H9 (cell line): ENCODE measurements at regions not wholly inside any gene's neighbourhood (a gene's known extent, or its start where the extent isn't known, plus 50 kb on each side); places are given as distances from the start of the nearest gene placed in this dataset.

Source experiments
- DNase-seq: peaks from one replicate; pipeline ENCODE4 v3.0.0-alpha.2; 2017
- H2AFZ ChIP-seq: one replicate; pipeline ENCODE4 v1.6.1; 2013; ENCODE audit warnings: mild to moderate bottlenecking, low read length, control low read depth, moderate library complexity
- H2AK5ac ChIP-seq: 2 replicates; pipeline ENCODE4 v1.6.1; 2013; ENCODE audit warnings: low read length, control low read depth, mixed read lengths; ENCODE audit not compliant: insufficient read length
- H2BK120ac ChIP-seq: one replicate; pipeline ENCODE4 v1.6.1; 2013; ENCODE audit warnings: low read depth, mild to moderate bottlenecking, low read length, control low read depth, inconsistent platforms; ENCODE audit not compliant: poor library complexity, severe bottlenecking
- H2BK12ac ChIP-seq: 2 replicates; pipeline ENCODE4 v1.6.1; 2013; ENCODE audit warnings: low read length, control low read depth, mixed read lengths, low read depth; ENCODE audit not compliant: insufficient read length
- H2BK15ac ChIP-seq: 2 replicates; pipeline ENCODE4 v1.6.1; 2013; ENCODE audit warnings: low read depth, low read length, control low read depth
- H2BK20ac ChIP-seq: one replicate; pipeline ENCODE4 v1.6.1; 2013; ENCODE audit warnings: low read depth, mild to moderate bottlenecking, low read length, control low read depth, inconsistent platforms; ENCODE audit not compliant: poor library complexity, severe bottlenecking
- H2BK5ac ChIP-seq: 2 replicates; pipeline ENCODE4 v1.6.1; 2013; ENCODE audit warnings: low read length, control low read depth, mixed read lengths; ENCODE audit not compliant: insufficient read length
- H3K14ac ChIP-seq: 2 replicates; pipeline ENCODE4 v1.6.1; 2013; ENCODE audit warnings: low read length, control low read depth; ENCODE audit not compliant: insufficient read depth
- H3K18ac ChIP-seq: 2 replicates; pipeline ENCODE4 v1.6.1; 2013; ENCODE audit warnings: low read depth, mild to moderate bottlenecking, mixed read lengths, low read length, control low read depth; ENCODE audit not compliant: insufficient read length
- H3K23ac ChIP-seq: 2 replicates; pipeline ENCODE4 v1.6.1; 2013; ENCODE audit warnings: low read length, control low read depth, mixed read lengths, low read depth; ENCODE audit not compliant: insufficient read length
- H3K23me2 ChIP-seq: 2 replicates; pipeline ENCODE4 v1.6.1; 2013; ENCODE audit warnings: low read depth, mild to moderate bottlenecking, mixed read lengths, low read length, control low read depth; ENCODE audit not compliant: insufficient read length, poor library complexity, severe bottlenecking
- H3K27ac ChIP-seq: 2 replicates; pipeline ENCODE4 v1.5.1; 2013; ENCODE audit warnings: low read length, control low read depth, mixed read lengths, low read depth; ENCODE audit not compliant: insufficient read length
- H3K27me3 ChIP-seq: 2 replicates; pipeline ENCODE4 v1.6.1; 2013; ENCODE audit warnings: low read length, control low read depth, inconsistent platforms; ENCODE audit not compliant: insufficient read depth
- H3K4ac ChIP-seq: 2 replicates; pipeline ENCODE4 v1.6.1; 2013; ENCODE audit warnings: low read depth, mild to moderate bottlenecking, control low read depth, inconsistent platforms, low read length, moderate library complexity
- H3K4me1 ChIP-seq: 2 replicates; pipeline ENCODE4 v1.6.1; 2013; ENCODE audit warnings: low read length, control low read depth, inconsistent platforms; ENCODE audit not compliant: insufficient read depth
- H3K4me2 ChIP-seq: 2 replicates; pipeline ENCODE4 v1.6.1; 2013; ENCODE audit warnings: low read length, control low read depth, mixed read lengths; ENCODE audit not compliant: insufficient read length, insufficient read depth
- H3K56ac ChIP-seq: 2 replicates; pipeline ENCODE4 v1.6.1; 2013; ENCODE audit warnings: low read depth, mild to moderate bottlenecking, mixed read lengths, low read length, control low read depth; ENCODE audit not compliant: insufficient read length
- H3K79me1 ChIP-seq: 2 replicates; pipeline ENCODE4 v1.6.1; 2013; ENCODE audit warnings: low read depth, mild to moderate bottlenecking, moderate library complexity, low read length, control low read depth, inconsistent platforms; ENCODE audit not compliant: insufficient read depth, poor library complexity, severe bottlenecking
- H3K79me2 ChIP-seq: 2 replicates; pipeline ENCODE4 v1.6.1; 2013; ENCODE audit warnings: low read length, control low read depth, inconsistent platforms; ENCODE audit not compliant: insufficient read depth
- H3K9ac ChIP-seq: 2 replicates; pipeline ENCODE4 v1.6.1; 2013; ENCODE audit warnings: low read length, control low read depth, mixed read lengths; ENCODE audit not compliant: insufficient read length; ENCODE audit errors: extremely low read depth
- H3K9me3 ChIP-seq: one replicate; pipeline ENCODE4 v1.6.1; 2013; ENCODE audit warnings: low read depth, low read length, inconsistent platforms; ENCODE audit not compliant: control insufficient read depth
- H3T11ph ChIP-seq: one replicate; pipeline ENCODE4 v1.6.1; 2013; ENCODE audit warnings: mild to moderate bottlenecking, low read length, control low read depth, inconsistent platforms
- H4K20me1 ChIP-seq: one replicate; pipeline ENCODE4 v1.6.1; 2013; ENCODE audit not compliant: control insufficient read depth, insufficient read length, insufficient read depth
- H4K5ac ChIP-seq: 2 replicates; pipeline ENCODE4 v1.6.1; 2013; ENCODE audit warnings: low read depth, mild to moderate bottlenecking, mixed read lengths, low read length, control low read depth; ENCODE audit not compliant: insufficient read length
- H4K8ac ChIP-seq: replicated peaks from 2 replicates; pipeline ENCODE4 v1.6.1; 2013; ENCODE audit warnings: low read length, control low read depth, mixed read lengths, low read depth; ENCODE audit not compliant: insufficient read length
- H4K91ac ChIP-seq: 2 replicates; pipeline ENCODE4 v1.6.1; 2013; ENCODE audit warnings: low read depth, mild to moderate bottlenecking, moderate library complexity, mixed read lengths, low read length, control low read depth; ENCODE audit not compliant: insufficient read length
- H3K27ac Mint-ChIP-seq, 3 experiments: 2 replicates in 2 of 3; 3 replicates in 1 of 3; pipeline ENCODE4 v1.8.0; 2020 to 2021; ENCODE audit warnings: mixed read lengths in 3 of 3, mild to moderate bottlenecking in 1 of 3, moderate library complexity in 1 of 3
- H3K27me3 Mint-ChIP-seq: 2 replicates; pipeline ENCODE4 v1.8.0; 2021; ENCODE audit warnings: low read depth, mild to moderate bottlenecking, moderate library complexity, mixed read lengths
- H3K36me3 Mint-ChIP-seq, 3 experiments: 2 replicates in 2 of 3; 3 replicates in 1 of 3; pipeline ENCODE4 v1.8.0; 2020 to 2021; ENCODE audit warnings: low read depth in 3 of 3, mixed read lengths in 3 of 3; ENCODE audit not compliant: insufficient read depth in 1 of 3
- H3K4me1 Mint-ChIP-seq, 2 experiments: 2 replicates each; pipeline ENCODE4 v1.8.0; 2020; ENCODE audit warnings: mixed read lengths in 2 of 2
- H3K4me3 Mint-ChIP-seq, 2 experiments: 2 replicates in 1 of 2; 3 replicates in 1 of 2; pipeline ENCODE4 v1.8.0; 2020 to 2021; ENCODE audit warnings: mild to moderate bottlenecking in 2 of 2, mixed read lengths in 2 of 2, moderate library complexity in 1 of 2
- H3K9me3 Mint-ChIP-seq, 2 experiments: 2 replicates in 1 of 2; 3 replicates in 1 of 2; pipeline ENCODE4 v1.8.0; 2020; ENCODE audit warnings: mild to moderate bottlenecking in 2 of 2, mixed read lengths in 2 of 2, moderate library complexity in 1 of 2
- WGBS: extraction: QIAGEN DNeasy Blood & Tissue Kit; methylation state at CpG from one replicate; pipeline ENCODE4 v1.1.7; 2013; ENCODE audit warnings: missing lambda C conversion rate, low lambda C conversion rate, mixed read lengths; ENCODE audit not compliant: insufficient read length; ENCODE audit errors: extremely low coverage; 5-methylcytosine and 5-hydroxymethylcytosine counted together
- TF ChIP-seq, protein P1 (sequence below): fragments of 200-600 bp; sonication (generic); conservative IDR thresholded peaks from 3 replicates; pipeline ENCODE4 v1.8.0; 2021; ENCODE audit warnings: antibody characterized with exemption, mild to moderate bottlenecking

DNA sequence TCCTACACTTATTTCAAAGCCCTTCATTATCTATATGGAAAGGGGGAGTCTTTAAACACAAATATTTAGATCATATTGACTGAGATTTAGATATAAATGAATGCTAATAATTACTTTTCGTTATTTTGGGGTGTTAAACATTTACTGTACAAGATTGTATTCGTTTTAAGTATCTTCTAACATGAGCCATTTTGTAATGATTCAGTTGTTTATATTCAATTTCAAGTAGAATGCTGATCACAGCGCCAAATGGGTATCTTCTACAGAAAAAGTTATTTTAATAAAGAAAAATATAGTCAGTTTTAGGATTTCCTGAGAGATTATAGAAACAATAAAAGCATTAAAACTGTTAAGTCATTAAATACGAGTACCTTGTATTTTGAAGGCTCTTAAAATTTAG, 104.5 kb upstream of the HNRNPU start:
- H4K20me1 ChIP-seq = no peaks in the 10 kb centered on the region
- no peaks in the 10 kb centered on the region for H3K4me1 ChIP-seq
- H4K8ac ChIP-seq = no peak overlapping the region
- H2BK20ac ChIP-seq = no peak overlapping the region
- no peak overlapping the region for H4K5ac ChIP-seq
- DNase-seq = no peak
- H4K91ac ChIP-seq = no peak overlapping the region
- Mint-ChIP-seq H3K9me3 (no peaks in the 10 kb centered on the region; a peak in 1 of 5 replicates), H3K4me1 (peaks cover 32 to 35% of the 10 kb centered on the region in 2 experiments), H3K27me3 (no peaks in the 10 kb centered on the region), H3K36me3 (peaks cover 0 to 3% (median 0%) of the 10 kb centered on the region in 3 experiments; a peak in 3 of 7 replicates), H3K27ac (peak overlapping the region; percentile 87 to 97 (median 93); a peak in 5 of 7 replicates), H3K4me3 (peak overlapping the region; percentile 85 to 95)
- no peak overlapping the region for H2BK15ac ChIP-seq
- H3K9me3 ChIP-seq = no peaks in the 10 kb centered on the region
- no peak overlapping the region for H3K27ac ChIP-seq
- no peak overlapping the region for H3T11ph ChIP-seq
- TF ChIP-seq, protein P1, sequence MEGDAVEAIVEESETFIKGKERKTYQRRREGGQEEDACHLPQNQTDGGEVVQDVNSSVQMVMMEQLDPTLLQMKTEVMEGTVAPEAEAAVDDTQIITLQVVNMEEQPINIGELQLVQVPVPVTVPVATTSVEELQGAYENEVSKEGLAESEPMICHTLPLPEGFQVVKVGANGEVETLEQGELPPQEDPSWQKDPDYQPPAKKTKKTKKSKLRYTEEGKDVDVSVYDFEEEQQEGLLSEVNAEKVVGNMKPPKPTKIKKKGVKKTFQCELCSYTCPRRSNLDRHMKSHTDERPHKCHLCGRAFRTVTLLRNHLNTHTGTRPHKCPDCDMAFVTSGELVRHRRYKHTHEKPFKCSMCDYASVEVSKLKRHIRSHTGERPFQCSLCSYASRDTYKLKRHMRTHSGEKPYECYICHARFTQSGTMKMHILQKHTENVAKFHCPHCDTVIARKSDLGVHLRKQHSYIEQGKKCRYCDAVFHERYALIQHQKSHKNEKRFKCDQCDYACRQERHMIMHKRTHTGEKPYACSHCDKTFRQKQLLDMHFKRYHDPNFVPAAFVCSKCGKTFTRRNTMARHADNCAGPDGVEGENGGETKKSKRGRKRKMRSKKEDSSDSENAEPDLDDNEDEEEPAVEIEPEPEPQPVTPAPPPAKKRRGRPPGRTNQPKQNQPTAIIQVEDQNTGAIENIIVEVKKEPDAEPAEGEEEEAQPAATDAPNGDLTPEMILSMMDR = no peak
- no peak overlapping the region for H2AK5ac ChIP-seq
- H3K4ac ChIP-seq = no peak overlapping the region
- H2BK12ac ChIP-seq = no peak overlapping the region
- no peak overlapping the region for H2BK120ac ChIP-seq
- H3K14ac ChIP-seq = no peak overlapping the region
- peaks cover 14% of the 10 kb centered on the region for H3K23me2 ChIP-seq
- no peaks in the 10 kb centered on the region for H3K79me2 ChIP-seq
- no peaks in the 10 kb centered on the region for H3K79me1 ChIP-seq
- no peak overlapping the region for H3K4me2 ChIP-seq
- no peak overlapping the region for H3K18ac ChIP-seq
- no peak overlapping the region for H3K23ac ChIP-seq
- H3K56ac ChIP-seq = no peak overlapping the region
- H2BK5ac ChIP-seq = no peak overlapping the region
- no CpG with 5 or more reads among the region's 4 CpGs for WGBS
- no peak overlapping the region for H2AFZ ChIP-seq
- no peak overlapping the region for H3K9ac ChIP-seq
- no peaks in the 10 kb centered on the region for H3K27me3 ChIP-seq
